Body of pancreas (tissue), 4 donors: ENCODE measurements at regions not wholly inside any gene's neighbourhood (a gene's known extent, or its start where the extent isn't known, plus 50 kb on each side); places are given as distances from the start of the nearest gene placed in this dataset.

Source experiments
- POLR2A ChIP-seq, 3 donors: fragments of 450-650 bp; IDR thresholded peaks; one replicate each; pipeline ENCODE4 v1.6.1; 2016; ENCODE audit warnings: antibody characterized with exemption in 3 of 3, mild to moderate bottlenecking in 2 of 3
- TF ChIP-seq, protein P1 (sequence below), 7 experiments: fragments of 450-650 bp in 4 of 7; fragments of 200-600 bp in 3 of 7; sonication (generic) in 3 of 7; IDR thresholded peaks; one replicate each; pipeline ENCODE4 v1.5.1; 2016 to 2019; ENCODE audit warnings: antibody characterized with exemption in 7 of 7

DNA sequence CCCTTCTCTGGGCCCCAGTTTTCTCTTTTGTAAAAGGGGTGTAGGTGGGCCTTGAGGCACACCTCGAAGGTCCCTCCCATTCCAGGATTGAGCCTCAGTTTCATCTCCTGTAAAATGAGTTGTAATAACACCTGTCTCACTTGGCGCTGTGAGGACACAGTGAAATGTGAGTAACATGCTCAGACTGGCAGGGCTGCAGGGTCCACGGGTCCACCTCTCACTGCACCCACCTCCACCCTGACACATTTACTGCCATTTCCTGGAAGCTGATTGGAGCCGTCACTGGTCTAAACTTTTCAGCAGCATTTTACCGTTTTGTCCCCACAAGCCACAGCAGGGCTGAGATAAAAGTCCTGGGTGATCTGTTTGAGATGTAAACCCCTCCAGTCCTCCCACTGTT lies 398.0 kb downstream of the PTPRU start:
- TF ChIP-seq, protein P1, sequence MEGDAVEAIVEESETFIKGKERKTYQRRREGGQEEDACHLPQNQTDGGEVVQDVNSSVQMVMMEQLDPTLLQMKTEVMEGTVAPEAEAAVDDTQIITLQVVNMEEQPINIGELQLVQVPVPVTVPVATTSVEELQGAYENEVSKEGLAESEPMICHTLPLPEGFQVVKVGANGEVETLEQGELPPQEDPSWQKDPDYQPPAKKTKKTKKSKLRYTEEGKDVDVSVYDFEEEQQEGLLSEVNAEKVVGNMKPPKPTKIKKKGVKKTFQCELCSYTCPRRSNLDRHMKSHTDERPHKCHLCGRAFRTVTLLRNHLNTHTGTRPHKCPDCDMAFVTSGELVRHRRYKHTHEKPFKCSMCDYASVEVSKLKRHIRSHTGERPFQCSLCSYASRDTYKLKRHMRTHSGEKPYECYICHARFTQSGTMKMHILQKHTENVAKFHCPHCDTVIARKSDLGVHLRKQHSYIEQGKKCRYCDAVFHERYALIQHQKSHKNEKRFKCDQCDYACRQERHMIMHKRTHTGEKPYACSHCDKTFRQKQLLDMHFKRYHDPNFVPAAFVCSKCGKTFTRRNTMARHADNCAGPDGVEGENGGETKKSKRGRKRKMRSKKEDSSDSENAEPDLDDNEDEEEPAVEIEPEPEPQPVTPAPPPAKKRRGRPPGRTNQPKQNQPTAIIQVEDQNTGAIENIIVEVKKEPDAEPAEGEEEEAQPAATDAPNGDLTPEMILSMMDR (IDR thresholded peaks at IDR 0.05), result no peak
- TF ChIP-seq POLR2A (IDR thresholded peaks at IDR 0.05), result no peak
